Smooth muscle cell (in vitro differentiated cells): ENCODE measurements at regions not wholly inside any gene's neighbourhood (a gene's known extent, or its start where the extent isn't known, plus 50 kb on each side); places are given as distances from the start of the nearest gene placed in this dataset.

Experiments
- DNase-seq: peaks from one replicate; lab custom pipeline; 2025; ENCODE audit not compliant: unreplicated experiment; lab: John Stamatoyannopoulos, UW
- H2AFZ ChIP-seq: fragments of 200-600 bp; sonication (generic); 2 replicates; pipeline ENCODE4 v1.6.0; 2016; ENCODE audit warnings: antibody characterized with exemption, low read depth, mild to moderate bottlenecking
- H3F3A ChIP-seq: fragments of 200-600 bp; sonication (generic); 2 replicates; pipeline ENCODE4 v1.6.0; 2017; ENCODE audit warnings: antibody characterized with exemption, low read depth
- H3K27ac ChIP-seq: fragments of 200-600 bp; sonication (generic); 2 replicates; pipeline ENCODE4 v1.5.1; 2016; ENCODE audit warnings: low read depth, mild to moderate bottlenecking
- H3K27me3 ChIP-seq: fragments of 200-600 bp; sonication (generic); 2 replicates; pipeline ENCODE4 v1.6.1; 2016; ENCODE audit warnings: low read depth, mild to moderate bottlenecking
- H3K36me3 ChIP-seq: fragments of 200-600 bp; sonication (generic); 2 replicates; pipeline ENCODE4 v1.5.1; 2016; ENCODE audit warnings: low read depth
- H3K4me1 ChIP-seq: fragments of 200-600 bp; sonication (generic); 2 replicates; pipeline ENCODE4 v1.5.1; 2016; ENCODE audit warnings: low read depth
- H3K4me2 ChIP-seq: fragments of 200-600 bp; sonication (generic); 2 replicates; pipeline ENCODE4 v1.6.0; 2016; ENCODE audit warnings: mild to moderate bottlenecking
- H3K4me3 ChIP-seq: fragments of 200-600 bp; sonication (generic); 2 replicates; pipeline ENCODE4 v1.5.1; 2016; ENCODE audit warnings: mild to moderate bottlenecking
- H3K79me2 ChIP-seq: fragments of 200-600 bp; sonication (generic); 2 replicates; pipeline ENCODE4 v1.6.0; 2016; ENCODE audit warnings: low read depth, mild to moderate bottlenecking
- H3K9ac ChIP-seq: fragments of 200-600 bp; sonication (generic); 2 replicates; pipeline ENCODE4 v1.6.0; 2016; ENCODE audit warnings: low read depth
- H3K9me3 ChIP-seq: fragments of 200-600 bp; sonication (generic); replicated peaks from 2 replicates; pipeline ENCODE4 v1.5.1; 2016; ENCODE audit warnings: low read depth
- H4K20me1 ChIP-seq: fragments of 200-600 bp; sonication (generic); 2 replicates; pipeline ENCODE4 v1.6.0; 2016; ENCODE audit warnings: low read depth
- CTCF ChIP-seq: fragments of 200-600 bp; sonication (generic); IDR thresholded peaks from 2 replicates; pipeline ENCODE4 v1.5.1; 2017; ENCODE audit warnings: borderline replicate concordance, mild to moderate bottlenecking, antibody characterized with exemption; ENCODE audit not compliant: insufficient read depth, poor library complexity, severe bottlenecking
- WGBS: methylation state at CpG from one replicate; pipeline ENCODE4 v1.1.7; 2016; ENCODE audit warnings: low lambda C conversion rate; 5-methylcytosine and 5-hydroxymethylcytosine counted together

- Histone ChIP-seq H3F3A (peaks cover 6% of the 10 kb centered on the region), H3K4me2 (no peak overlapping the region), H3K9ac (no peak overlapping the region), H4K20me1 (no peaks in the 10 kb centered on the region), H3K36me3 (no peaks in the 10 kb centered on the region), H3K9me3 (no peaks in the 10 kb centered on the region), H3K79me2 (no peaks in the 10 kb centered on the region), H3K27ac (no peak overlapping the region), H3K4me3 (no peak overlapping the region), H3K27me3 (no peaks in the 10 kb centered on the region), H2AFZ (no peak overlapping the region), H3K4me1 (no peaks in the 10 kb centered on the region)
- DNase-seq: no peak
- TF ChIP-seq CTCF: no peak
- 50% methylated on average over 2 of the region's 2 CpGs for WGBS
Observed at GRCh38 chr12:32033406-32033805, 73.2 kb upstream of the BICD1 start.

- 55% methylated on average over 2 of the region's 2 CpGs for WGBS
- TF ChIP-seq CTCF: no peak
Observed at GRCh38 chr12:32034045-32034444, 72.6 kb upstream of the BICD1 start.

GRCh38 chr12:32036477-32037263 is 70.0 kb upstream of the BICD1 start:
- Histone ChIP-seq H3K79me2 (no peaks in the 10 kb centered on the region), H3K4me3 (no peak overlapping the region), H2AFZ (no peak overlapping the region), H4K20me1 (no peaks in the 10 kb centered on the region), H3K9me3 (no peaks in the 10 kb centered on the region), H3F3A (peaks cover 16% of the 10 kb centered on the region), H3K27me3 (no peaks in the 10 kb centered on the region), H3K9ac (no peak overlapping the region), H3K27ac (no peak overlapping the region), H3K4me1 (peaks cover 12% of the 10 kb centered on the region), H3K36me3 (no peaks in the 10 kb centered on the region), H3K4me2 (no peak overlapping the region)
- DNase-seq: no peak
- WGBS: 91% methylated on average over 11 of the region's 11 CpGs
- TF ChIP-seq CTCF: no peak

More at GRCh38 chr12:32034045-32034444, 72.6 kb upstream of the BICD1 start:
- H3K79me2 ChIP-seq: no peaks in the 10 kb centered on the region
- no peaks in the 10 kb centered on the region for H3K9me3 ChIP-seq
- H3K27me3 ChIP-seq: no peaks in the 10 kb centered on the region
- no peaks in the 10 kb centered on the region for H3K4me1 ChIP-seq
- H3K4me3 ChIP-seq: no peak overlapping the region
- H3K27ac ChIP-seq: no peak overlapping the region
- no peak overlapping the region for H2AFZ ChIP-seq
- DNase-seq: no peak
- H3K36me3 ChIP-seq: no peaks in the 10 kb centered on the region
- no peaks in the 10 kb centered on the region for H4K20me1 ChIP-seq
- H3K9ac ChIP-seq: no peak overlapping the region
- no peak overlapping the region for H3K4me2 ChIP-seq
- peaks cover 6% of the 10 kb centered on the region for H3F3A ChIP-seq

GRCh38 chr12:32039347-32039746 is 67.3 kb upstream of the BICD1 start:
- peaks cover 12% of the 10 kb centered on the region for H3K4me1 ChIP-seq
- H4K20me1 ChIP-seq: no peaks in the 10 kb centered on the region
- H3K4me3 ChIP-seq: no peak overlapping the region
- no peaks in the 10 kb centered on the region for H3K36me3 ChIP-seq
- no peak overlapping the region for H3K27ac ChIP-seq
- 17% methylated on average over 9 of the region's 9 CpGs for WGBS
- no peak overlapping the region for H2AFZ ChIP-seq
- no peak overlapping the region for H3K9ac ChIP-seq
- H3K9me3 ChIP-seq: no peaks in the 10 kb centered on the region
- no peak for DNase-seq
- H3F3A ChIP-seq: peaks cover 10% of the 10 kb centered on the region
- no peak for TF ChIP-seq CTCF
- H3K79me2 ChIP-seq: no peaks in the 10 kb centered on the region
- no peaks in the 10 kb centered on the region for H3K27me3 ChIP-seq
- H3K4me2 ChIP-seq: no peak overlapping the region
